MCF 10A (cell line): ENCODE measurements at regions not wholly inside any gene's neighbourhood (a gene's known extent, or its start where the extent isn't known, plus 50 kb on each side); places are given as distances from the start of the nearest gene placed in this dataset.

Experiments used
- BruUV-seq: library from RNA; stranded (reverse); fragments of 400-500 nt; replicated peaks from 2 replicates; lab custom pipeline; 2021; lab: Mats Ljungman, UMichigan
- CTCF ChIA-PET: fragments of 300-600 bp; sonication (Branson Sonifier 250); formaldehyde crosslinking; extraction: SDS; loops from one replicate; lab custom pipeline; 2021; ENCODE audit warnings: antibody characterized with exemption, inconsistent platforms; lab: Yijun Ruan, JAX
- POLR2A ChIA-PET: fragments of 300-600, 350-650 bp; sonication (Branson Sonifier 250); formaldehyde crosslinking; extraction: SDS; loops from one replicate; lab custom pipeline; 2020; ENCODE audit warnings: antibody characterized with exemption, inconsistent platforms; lab: Yijun Ruan, JAX
- DNase-seq: peaks from one replicate; pipeline ENCODE4 v3.0.0-alpha.2; 2018; ENCODE audit not compliant: unreplicated experiment
- H3K27ac Mint-ChIP-seq: one replicate; pipeline ENCODE4 v1.8.0; 2022; ENCODE audit warnings: mild to moderate bottlenecking, low read depth, mixed read lengths; ENCODE audit not compliant: unreplicated experiment
- H3K27me3 Mint-ChIP-seq: one replicate; pipeline ENCODE4 v1.8.0; 2022; ENCODE audit warnings: mixed read lengths; ENCODE audit not compliant: insufficient read depth, unreplicated experiment
- H3K36me3 Mint-ChIP-seq: one replicate; pipeline ENCODE4 v1.8.0; 2022; ENCODE audit warnings: mild to moderate bottlenecking, moderate library complexity, mixed read lengths; ENCODE audit not compliant: insufficient read depth, unreplicated experiment
- H3K4me1 Mint-ChIP-seq: one replicate; pipeline ENCODE4 v1.8.0; 2022; ENCODE audit warnings: mixed read lengths; ENCODE audit not compliant: insufficient read depth, unreplicated experiment
- H3K4me3 Mint-ChIP-seq: one replicate; pipeline ENCODE4 v1.8.0; 2022; ENCODE audit warnings: mild to moderate bottlenecking, moderate library complexity, mixed read lengths; ENCODE audit not compliant: unreplicated experiment
- H3K9me3 Mint-ChIP-seq: one replicate; pipeline ENCODE4 v1.8.0; 2022; ENCODE audit warnings: mixed read lengths; ENCODE audit not compliant: unreplicated experiment
- CTCF ChIP-seq: fragments of 200-600 bp; IDR thresholded peaks from one replicate; pipeline ENCODE4 v1.8.0; 2022; ENCODE audit warnings: antibody characterized with exemption, mild to moderate bottlenecking; ENCODE audit not compliant: unreplicated experiment
- intact Hi-C: fragments of 100-400 bp; cut with micrococcal nuclease; formaldehyde crosslinking; loops from 2 replicates; pipeline ENCODE4 v1.14.1; 2022

- Mint-ChIP-seq H3K27ac (no peak overlapping the region), H3K4me1 (no peaks in the 10 kb centered on the region), H3K9me3 (peaks cover 9% of the 10 kb centered on the region), H3K27me3 (no peaks in the 10 kb centered on the region), H3K4me3 (no peak overlapping the region), H3K36me3 (no peaks in the 10 kb centered on the region)
- intact Hi-C loops: no loop called here
- no TSS peak for BruUV-seq
- DNase-seq: no peak
- POLR2A ChIA-PET: no interaction called here
- no peak for TF ChIP-seq CTCF
- CTCF ChIA-PET: no interaction called here
These were observed 160.2 kb downstream of the MAGEB5 start for GRCh38 chrX:26376037-26376708.

- TF ChIP-seq CTCF: no peak
- Mint-ChIP-seq H3K27ac (no peak overlapping the region), H3K36me3 (no peaks in the 10 kb centered on the region), H3K9me3 (peaks cover 16% of the 10 kb centered on the region), H3K4me3 (no peak overlapping the region), H3K27me3 (no peaks in the 10 kb centered on the region), H3K4me1 (no peaks in the 10 kb centered on the region)
- ChIA-PET CTCF (no interaction called here), POLR2A (no interaction called here)
- intact Hi-C loops: no loop called here
- no peak for DNase-seq
- no TSS peak for BruUV-seq
These were observed 159.4 kb downstream of the MAGEB5 start for GRCh38 chrX:26375346-26375745.

- no TSS peak for BruUV-seq
- Mint-ChIP-seq H3K9me3 (peaks cover 16% of the 10 kb centered on the region), H3K4me1 (no peaks in the 10 kb centered on the region), H3K27me3 (no peaks in the 10 kb centered on the region), H3K4me3 (no peak overlapping the region), H3K36me3 (no peaks in the 10 kb centered on the region), H3K27ac (no peak overlapping the region)
- intact Hi-C loops: no loop called here
- POLR2A ChIA-PET: interaction anchor here (0.6 kb wide), 1 partner anchor 524 kb away, joined by 3 read pairs; no protein-coding TSS in a partner anchor
- TF ChIP-seq CTCF: no peak
- DNase-seq: no peak
- CTCF ChIA-PET: interaction anchor here (1.0 kb wide), 1 partner anchor 26 kb away, joined by 3 read pairs; no protein-coding TSS in a partner anchor
These were observed 157.9 kb downstream of the MAGEB5 start for GRCh38 chrX:26373829-26374228.

GRCh38 chrX:26352891-26353430, 137.0 kb downstream of the MAGEB5 start:
- no peak overlapping the region for H3K4me3 Mint-ChIP-seq
- H3K27ac Mint-ChIP-seq: no peak overlapping the region
- H3K27me3 Mint-ChIP-seq: no peaks in the 10 kb centered on the region
- ChIA-PET CTCF (interaction anchor here (0.5 kb wide), 1 partner anchor 9 kb away, joined by 3 read pairs; no protein-coding TSS in a partner anchor), POLR2A (no interaction called here)
- no peaks in the 10 kb centered on the region for H3K36me3 Mint-ChIP-seq
- no peak for DNase-seq
- no peak for TF ChIP-seq CTCF
- H3K4me1 Mint-ChIP-seq: no peaks in the 10 kb centered on the region
- H3K9me3 Mint-ChIP-seq: peaks cover 34% of the 10 kb centered on the region
- no TSS peak for BruUV-seq
- intact Hi-C loops: no loop called here
